ENCODE measurements at regions not wholly inside any gene's neighbourhood (a gene's known extent, or its start where the extent isn't known, plus 50 kb on each side); places are given as distances from the start of the nearest gene placed in this dataset.

GRCh38 chr21:31560479-31560878, 99.0 kb upstream of the SOD1 start:
- Histone ChIP-seq H2AFZ (ENCODE audit: low read length) (no peak overlapping the region), H3K4me3 (ENCODE audit: insufficient read depth, low read length) (no peak overlapping the region), H3K4me2 (ENCODE audit: insufficient read depth, low read length) (no peak overlapping the region), H3K36me3 (ENCODE audit: insufficient read depth, low read length) (no peaks in the 10 kb centered on the region), H4K20me1 (ENCODE audit: insufficient read depth, low read length) (no peaks in the 10 kb centered on the region), H3K27ac (ENCODE audit: low read depth, low read length) (no peak overlapping the region), H3K27me3 (ENCODE audit: insufficient read depth, low read length) (peaks cover 51% of the 10 kb centered on the region), H3K9me3 (ENCODE audit: low read depth, low read length) (no peaks in the 10 kb centered on the region), H3K4me1 (ENCODE audit: insufficient read depth, low read length) (peaks cover 4% of the 10 kb centered on the region), H3K79me2 (ENCODE audit: insufficient read depth, low read length) (no peaks in the 10 kb centered on the region)
- DNase-seq (ENCODE audit: insufficient read length, low spot score, missing footprints), result no peak
- TF ChIP-seq, protein P1, sequence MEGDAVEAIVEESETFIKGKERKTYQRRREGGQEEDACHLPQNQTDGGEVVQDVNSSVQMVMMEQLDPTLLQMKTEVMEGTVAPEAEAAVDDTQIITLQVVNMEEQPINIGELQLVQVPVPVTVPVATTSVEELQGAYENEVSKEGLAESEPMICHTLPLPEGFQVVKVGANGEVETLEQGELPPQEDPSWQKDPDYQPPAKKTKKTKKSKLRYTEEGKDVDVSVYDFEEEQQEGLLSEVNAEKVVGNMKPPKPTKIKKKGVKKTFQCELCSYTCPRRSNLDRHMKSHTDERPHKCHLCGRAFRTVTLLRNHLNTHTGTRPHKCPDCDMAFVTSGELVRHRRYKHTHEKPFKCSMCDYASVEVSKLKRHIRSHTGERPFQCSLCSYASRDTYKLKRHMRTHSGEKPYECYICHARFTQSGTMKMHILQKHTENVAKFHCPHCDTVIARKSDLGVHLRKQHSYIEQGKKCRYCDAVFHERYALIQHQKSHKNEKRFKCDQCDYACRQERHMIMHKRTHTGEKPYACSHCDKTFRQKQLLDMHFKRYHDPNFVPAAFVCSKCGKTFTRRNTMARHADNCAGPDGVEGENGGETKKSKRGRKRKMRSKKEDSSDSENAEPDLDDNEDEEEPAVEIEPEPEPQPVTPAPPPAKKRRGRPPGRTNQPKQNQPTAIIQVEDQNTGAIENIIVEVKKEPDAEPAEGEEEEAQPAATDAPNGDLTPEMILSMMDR (IDR thresholded peaks at IDR 0.05; ENCODE audit: extremely low read depth, low read depth, low read length), result no peak

- H2AFZ ChIP-seq (ENCODE audit: low read length), result peak overlapping the region; percentile 83
- TF ChIP-seq, protein P1 (IDR thresholded peaks at IDR 0.05; ENCODE audit: extremely low read depth, low read depth, low read length), result no peak
- no peaks in the 10 kb centered on the region for H3K9me3 ChIP-seq (ENCODE audit: low read depth, low read length)
Observed at GRCh38 chr21:31559368-31560119, 99.9 kb upstream of the SOD1 start.

GRCh38 chr21:31558962-31559367, 100.5 kb upstream of the SOD1 start:
- Histone ChIP-seq H4K20me1 (ENCODE audit: insufficient read depth, low read length) (no peaks in the 10 kb centered on the region), H3K27ac (ENCODE audit: low read depth, low read length) (no peak overlapping the region), H3K4me1 (ENCODE audit: insufficient read depth, low read length) (peaks cover 8% of the 10 kb centered on the region), H2AFZ (ENCODE audit: low read length) (peak overlapping the region; percentile 56), H3K79me2 (ENCODE audit: insufficient read depth, low read length) (no peaks in the 10 kb centered on the region), H3K27me3 (ENCODE audit: insufficient read depth, low read length) (peaks cover 53% of the 10 kb centered on the region), H3K4me2 (ENCODE audit: insufficient read depth, low read length) (peak overlapping the region; percentile 86), H3K36me3 (ENCODE audit: insufficient read depth, low read length) (no peaks in the 10 kb centered on the region), H3K9me3 (ENCODE audit: low read depth, low read length) (no peaks in the 10 kb centered on the region), H3K4me3 (ENCODE audit: insufficient read depth, low read length) (peak overlapping the region; percentile 72)
- TF ChIP-seq, protein P1 (IDR thresholded peaks at IDR 0.05; ENCODE audit: extremely low read depth, low read depth, low read length), result no peak
- DNase-seq (ENCODE audit: insufficient read length, low spot score, missing footprints), result peak; percentile 99

More at GRCh38 chr21:31559368-31560119, 99.9 kb upstream of the SOD1 start:
- peak; percentile 97 for DNase-seq (ENCODE audit: insufficient read length, low spot score, missing footprints)
- Histone ChIP-seq H3K79me2 (ENCODE audit: insufficient read depth, low read length) (no peaks in the 10 kb centered on the region), H3K27ac (ENCODE audit: low read depth, low read length) (no peak overlapping the region), H4K20me1 (ENCODE audit: insufficient read depth, low read length) (no peaks in the 10 kb centered on the region), H3K4me1 (ENCODE audit: insufficient read depth, low read length) (peaks cover 5% of the 10 kb centered on the region), H3K4me3 (ENCODE audit: insufficient read depth, low read length) (peak overlapping the region; percentile 72), H3K4me2 (ENCODE audit: insufficient read depth, low read length) (peak overlapping the region; percentile 86), H3K36me3 (ENCODE audit: insufficient read depth, low read length) (no peaks in the 10 kb centered on the region), H3K27me3 (ENCODE audit: insufficient read depth, low read length) (peaks cover 53% of the 10 kb centered on the region)

DNA sequence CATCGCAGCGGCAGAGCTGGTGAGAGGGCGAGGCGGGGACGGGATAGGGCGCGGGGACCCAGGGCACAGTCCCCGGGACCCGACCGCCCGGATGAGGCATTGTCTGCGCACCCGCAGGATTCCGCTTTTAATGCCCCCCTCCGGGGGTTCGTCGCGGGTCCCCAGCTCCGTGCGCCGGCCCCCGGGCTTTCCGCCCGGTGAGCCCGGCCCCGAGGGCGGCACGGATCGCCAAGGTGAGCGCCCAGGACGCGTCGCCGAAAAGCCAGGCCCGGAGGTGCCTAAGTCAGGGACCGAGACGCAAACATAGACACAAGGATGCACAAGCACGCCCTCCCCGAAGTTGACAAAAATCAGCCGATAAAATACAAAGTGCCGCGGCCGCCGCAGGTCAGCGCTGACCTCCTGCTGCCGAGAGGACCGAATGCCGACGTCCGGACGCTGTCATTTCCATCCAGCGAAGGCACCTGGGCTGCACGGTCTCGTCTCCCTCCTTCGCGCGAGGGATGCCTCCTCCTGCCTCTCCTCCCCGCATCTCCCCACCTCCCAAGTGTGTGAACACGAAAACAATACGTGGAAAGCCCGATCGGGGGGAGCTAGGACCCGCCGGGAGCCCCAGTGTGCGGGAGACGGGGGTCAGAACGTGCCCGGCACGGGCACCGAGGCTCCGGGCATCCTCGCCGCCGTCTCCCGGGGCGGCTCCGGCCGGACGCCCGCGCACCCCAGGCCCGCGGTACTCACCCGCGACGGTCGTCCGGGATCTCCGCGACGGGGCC, 101.1 kb upstream of the SOD1 start:
- H3K36me3 ChIP-seq (ENCODE audit: insufficient read depth, low read length), result no peaks in the 10 kb centered on the region
- H3K27me3 ChIP-seq (ENCODE audit: insufficient read depth, low read length), result peaks cover 53% of the 10 kb centered on the region
- H4K20me1 ChIP-seq (ENCODE audit: insufficient read depth, low read length), result no peaks in the 10 kb centered on the region
- H3K4me2 ChIP-seq (ENCODE audit: insufficient read depth, low read length), result peak overlapping the region; percentile 86
- TF ChIP-seq, protein P1 (IDR thresholded peaks at IDR 0.05; ENCODE audit: extremely low read depth, low read depth, low read length), result no peak
- peaks cover 8% of the 10 kb centered on the region for H3K4me1 ChIP-seq (ENCODE audit: insufficient read depth, low read length)
- DNase-seq (ENCODE audit: insufficient read length, low spot score, missing footprints), result peak; percentile 89
- H3K4me3 ChIP-seq (ENCODE audit: insufficient read depth, low read length), result peak overlapping the region; percentile 72
- no peak overlapping the region for H3K27ac ChIP-seq (ENCODE audit: low read depth, low read length)
- peak overlapping the region; percentile 70 for H2AFZ ChIP-seq (ENCODE audit: low read length)
- no peaks in the 10 kb centered on the region for H3K9me3 ChIP-seq (ENCODE audit: low read depth, low read length)
- no peaks in the 10 kb centered on the region for H3K79me2 ChIP-seq (ENCODE audit: insufficient read depth, low read length)
